Activated CD4-positive, alpha-beta T cell treated with anti-CD3 and anti-CD28 coated beads, Interleukin-2, amount 50 U/mL, for 24 hours (primary cell): ENCODE measurements at regions not wholly inside any gene's neighbourhood (a gene's known extent, or its start where the extent isn't known, plus 50 kb on each side); places are given as distances from the start of the nearest gene placed in this dataset.

Experiments
- DNase-seq, 2 donors: peaks; one replicate each; pipeline ENCODE4 v3.0.0-alpha.2; 2020; ENCODE audit warnings: low read depth in 1 of 2, low spot score in 1 of 2

DNA sequence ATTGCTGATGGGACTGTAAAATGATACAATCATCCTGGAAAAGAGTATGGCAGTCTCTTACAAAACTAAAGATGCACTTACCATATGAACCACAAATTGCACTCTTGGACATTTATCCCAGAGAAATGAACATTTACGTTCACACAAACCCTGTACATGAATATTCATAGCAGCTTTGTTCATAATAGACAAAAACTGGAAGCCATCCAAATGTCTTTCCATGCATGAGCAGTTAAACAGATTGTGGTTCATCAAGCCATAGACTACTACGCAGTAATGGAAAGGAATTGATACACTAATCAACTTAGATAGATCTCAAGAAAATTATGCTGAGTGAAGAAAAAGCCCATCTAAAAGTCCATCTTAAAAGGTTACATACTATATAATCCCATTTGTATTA is 156.1 kb upstream of the SLC39A10 start:
- DNase-seq: no peak

DNA sequence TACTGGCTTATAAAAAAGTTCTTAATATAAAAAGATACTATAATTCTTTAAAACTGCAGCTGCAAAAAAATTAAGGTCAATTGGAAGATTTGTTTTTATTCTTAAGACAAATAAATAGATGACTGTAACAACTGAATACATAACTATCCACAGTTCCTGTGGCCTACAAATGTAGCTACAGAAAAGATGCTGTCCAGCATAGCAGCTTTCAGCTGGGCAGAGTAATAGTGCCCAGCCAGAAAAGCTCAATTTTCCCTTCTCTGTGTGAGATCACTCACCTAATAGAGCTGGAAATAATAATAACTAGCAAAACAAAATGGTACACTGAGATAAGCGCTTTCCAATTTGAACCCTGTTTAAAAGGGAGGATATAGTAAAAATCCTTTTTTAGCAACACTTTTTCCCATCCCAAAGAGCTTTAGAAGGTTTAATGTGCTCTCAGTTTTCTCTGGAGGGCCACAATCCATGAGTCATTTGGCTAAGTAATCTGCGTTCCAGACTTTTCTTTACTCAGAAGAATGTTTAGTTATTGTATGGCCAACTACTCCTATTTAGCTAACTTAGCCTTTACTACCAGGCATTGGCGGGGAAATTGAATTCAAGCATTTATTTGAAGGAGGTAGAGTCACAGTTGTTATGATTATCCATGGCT is 158.1 kb upstream of the SLC39A10 start:
- no peak for DNase-seq

DNA sequence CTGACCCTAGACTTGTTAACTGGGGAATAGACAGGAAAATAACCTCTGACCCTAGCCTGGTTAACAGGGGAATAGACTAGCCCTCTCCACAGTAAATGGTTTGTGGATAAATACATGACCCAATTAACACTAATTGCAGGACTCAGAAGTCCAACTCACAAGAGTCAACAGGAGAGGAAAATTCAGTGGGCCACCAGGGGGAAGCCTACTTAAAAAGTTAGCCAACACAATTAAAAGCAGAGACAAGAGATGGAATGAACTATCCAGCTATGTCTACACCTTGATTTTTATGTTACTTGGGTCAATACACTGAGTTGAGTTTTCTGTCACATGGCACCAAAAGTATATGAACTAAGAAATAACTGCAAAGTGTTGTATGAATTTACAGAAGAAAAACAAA is 158.8 kb upstream of the SLC39A10 start:
- peak in 1 of 2 donors; percentile 47 for DNase-seq

DNA sequence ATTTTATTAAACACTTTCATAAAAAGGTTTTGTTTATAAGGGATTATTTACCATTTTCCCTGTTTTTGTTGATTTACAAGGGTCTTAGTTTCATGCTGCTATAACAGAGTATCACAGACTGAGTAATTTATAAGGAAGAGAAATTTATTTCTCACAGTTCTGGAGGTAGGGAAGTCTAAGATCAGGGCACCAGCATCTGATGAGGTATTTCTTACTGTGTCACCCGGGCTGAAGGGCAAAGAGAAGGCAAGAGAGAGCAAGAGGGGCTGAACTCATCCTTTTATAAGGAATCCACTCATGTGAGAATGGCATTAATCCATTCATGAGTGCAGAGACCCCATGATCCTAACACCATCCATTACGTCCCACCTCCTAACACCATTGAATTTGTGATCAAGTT is 160.0 kb upstream of the SLC39A10 start:
- DNase-seq: no peak

DNA sequence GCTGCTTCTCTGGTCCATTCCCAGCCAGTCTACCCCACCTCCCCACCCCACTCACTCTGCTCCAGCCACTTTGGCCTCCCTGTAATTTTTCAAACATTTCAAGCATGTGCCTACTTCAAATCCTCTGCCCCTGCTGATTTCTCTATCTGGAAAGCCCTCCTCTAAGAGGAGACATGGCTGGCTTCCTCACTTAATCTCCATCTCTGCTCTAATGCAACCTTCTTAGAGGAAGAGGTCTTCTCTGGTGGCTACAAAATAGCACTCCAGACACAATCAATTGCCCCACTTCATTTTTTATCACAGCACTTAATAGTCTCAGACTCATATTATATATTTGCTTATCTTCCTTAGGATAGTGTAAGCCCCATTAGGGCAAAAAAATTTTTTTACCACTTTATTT is 161.1 kb upstream of the SLC39A10 start:
- no peak for DNase-seq

DNA sequence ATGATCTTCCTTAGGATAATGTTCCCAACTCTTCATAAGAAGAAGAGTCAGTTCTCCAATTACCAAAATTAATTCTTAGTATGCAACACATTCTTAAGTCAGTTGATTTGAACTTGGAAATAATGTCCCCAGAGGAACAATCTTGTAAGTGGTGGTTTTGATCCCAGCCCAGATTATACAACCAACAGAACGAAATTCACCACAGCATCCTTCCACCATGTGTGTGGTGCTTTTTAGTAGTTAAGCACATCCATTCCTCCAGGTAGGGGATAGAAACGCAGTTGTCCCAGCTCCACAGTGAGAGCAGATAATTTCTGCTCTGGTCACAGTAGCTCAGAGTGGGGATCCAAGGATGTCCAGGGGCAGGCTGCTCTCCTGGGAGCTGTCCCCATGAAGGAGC is 161.7 kb upstream of the SLC39A10 start:
- DNase-seq: no peak

DNA sequence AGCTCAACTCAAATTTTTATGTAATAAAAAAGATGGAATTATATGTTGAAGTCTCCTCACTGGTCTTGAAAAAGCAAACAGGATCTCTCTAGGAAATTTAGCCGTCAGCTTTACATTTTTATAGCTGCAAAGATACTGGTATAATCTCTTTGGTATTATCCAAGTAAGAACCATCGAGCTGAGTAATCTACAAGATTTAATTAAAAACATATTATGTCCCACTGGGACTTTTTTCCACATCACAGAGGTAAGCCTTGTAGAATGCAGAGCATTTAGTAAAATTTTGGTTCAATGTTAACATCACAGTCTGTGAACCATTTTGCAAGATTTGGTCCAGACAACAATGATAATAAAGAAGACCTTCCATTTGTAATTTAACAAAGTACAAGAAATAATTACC is 162.6 kb upstream of the SLC39A10 start:
- no peak for DNase-seq

DNA sequence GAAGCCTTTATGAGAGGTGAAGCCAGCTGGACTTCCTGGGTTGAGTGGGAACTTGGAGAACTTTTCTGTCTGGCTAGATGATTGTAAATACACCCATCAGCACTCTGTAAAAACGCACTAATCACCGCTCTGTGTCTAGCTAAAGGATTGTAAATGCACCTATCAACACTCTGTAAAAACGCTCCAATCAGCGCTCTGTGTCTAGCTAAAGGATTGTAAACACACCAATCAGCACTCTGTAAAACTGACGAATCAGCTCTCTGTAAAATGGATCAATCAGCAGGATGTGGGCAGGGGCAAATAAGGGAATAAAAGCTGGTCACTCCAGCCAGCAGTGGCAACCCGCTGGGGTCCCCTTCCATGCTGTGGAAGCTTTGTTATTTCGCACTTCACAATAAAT is 163.6 kb upstream of the SLC39A10 start:
- DNase-seq: no peak

DNA sequence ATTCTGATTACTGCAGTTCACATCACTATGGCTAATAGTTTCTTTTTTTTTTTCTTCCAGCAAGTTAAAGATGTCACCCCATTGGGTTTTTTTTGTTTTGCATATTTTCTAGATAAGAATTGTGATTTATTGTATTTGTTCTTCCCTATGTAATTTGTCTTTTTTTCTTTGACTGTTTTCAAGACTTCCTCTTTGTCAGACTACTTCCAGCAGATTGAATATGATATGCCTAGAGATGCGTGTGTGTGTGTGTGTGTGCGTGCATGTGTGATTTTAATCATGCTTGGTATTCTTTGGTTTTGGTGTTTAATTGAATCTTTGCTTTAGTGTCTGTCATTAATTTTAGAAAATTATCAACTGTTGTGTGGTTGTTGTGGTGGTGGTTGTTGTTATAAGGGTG is 166.7 kb upstream of the SLC39A10 start:
- no peak for DNase-seq

DNA sequence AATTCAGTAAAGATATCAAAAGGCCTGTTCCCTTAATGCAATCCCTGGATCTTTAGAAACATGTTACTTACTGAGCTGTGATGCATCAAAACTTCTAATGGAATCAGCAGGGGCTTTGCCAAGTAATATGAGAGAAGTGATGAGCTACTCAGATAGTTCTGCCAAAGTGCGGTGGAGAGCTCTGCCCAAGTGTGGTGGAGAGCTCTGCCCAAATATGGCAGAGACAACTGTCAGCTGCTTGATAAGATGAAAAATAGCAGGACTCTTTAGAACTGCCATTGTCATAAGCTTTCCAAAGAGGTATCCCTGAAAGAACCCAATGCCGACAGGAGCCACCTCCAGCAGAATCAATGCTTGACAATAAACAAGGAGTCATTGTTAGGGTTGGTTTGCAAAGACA is 167.9 kb upstream of the SLC39A10 start:
- DNase-seq: no peak

DNA sequence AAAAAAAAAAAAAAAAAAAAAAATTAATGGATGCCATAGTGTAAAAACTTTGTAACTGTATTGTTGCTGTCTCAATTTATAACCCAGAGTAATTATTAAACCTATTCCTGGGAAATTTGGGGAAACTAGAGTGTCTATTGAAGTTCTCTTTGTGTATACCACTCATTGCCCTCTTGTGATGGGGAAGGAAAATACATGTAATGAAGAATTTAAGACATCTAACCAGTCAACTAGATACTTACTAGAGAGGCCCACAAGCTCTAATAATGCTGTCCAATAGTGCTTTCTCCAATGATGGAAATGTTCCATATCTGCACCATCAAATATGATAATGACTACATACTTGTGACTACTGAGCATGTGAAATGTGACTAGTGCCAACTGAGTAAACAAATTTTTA is 168.5 kb upstream of the SLC39A10 start:
- no peak for DNase-seq

DNA sequence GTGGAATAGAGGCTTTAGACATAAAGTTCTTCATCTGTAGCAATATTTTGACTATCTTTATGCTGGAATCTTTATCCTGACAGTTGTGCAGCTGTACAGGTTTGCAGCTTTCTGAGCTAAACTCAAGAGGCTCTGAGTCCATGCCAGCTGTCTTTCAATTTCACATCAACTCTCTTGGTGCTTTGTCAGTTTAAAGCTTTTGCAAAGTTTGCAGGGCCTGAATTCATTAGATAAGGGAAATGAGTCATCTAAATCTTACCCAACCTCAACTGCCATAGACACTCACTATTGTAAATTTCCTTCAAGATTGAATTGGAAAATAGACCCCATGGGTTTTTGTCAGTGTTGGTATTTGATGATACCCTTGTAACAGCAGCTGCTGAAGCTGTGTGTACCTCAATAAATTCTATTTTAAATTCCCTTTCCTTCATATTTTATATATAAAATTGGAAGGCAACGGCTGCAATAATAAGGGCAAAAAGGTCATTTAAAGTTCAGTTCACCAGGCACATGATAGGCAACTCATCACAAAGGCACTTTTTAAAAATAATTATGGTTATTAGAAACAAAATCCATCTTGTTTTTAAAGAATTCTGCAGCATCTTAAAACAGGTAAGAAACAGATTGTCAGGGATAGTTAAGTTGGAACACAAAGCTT is 169.9 kb upstream of the SLC39A10 start:
- peak in 1 of 2 donors; percentile 8 for DNase-seq

DNA sequence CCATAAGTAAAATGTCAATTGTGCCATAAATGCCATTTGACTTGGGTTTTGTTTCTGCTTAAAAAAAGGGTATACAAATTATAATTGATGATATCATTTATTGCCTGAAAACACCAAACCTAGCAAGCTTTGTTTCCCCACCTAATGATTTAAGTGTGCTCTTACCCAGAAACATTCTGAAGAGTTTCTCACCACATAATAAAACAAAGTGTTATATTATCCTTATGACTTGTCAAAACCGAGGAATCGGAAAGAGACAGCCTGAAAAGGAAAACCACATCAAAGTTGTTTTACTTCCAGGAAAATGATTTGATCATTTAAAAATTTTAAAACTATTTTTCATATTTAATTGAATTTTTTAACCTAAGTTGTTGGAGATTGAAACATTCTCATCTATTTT is 170.5 kb upstream of the SLC39A10 start:
- no peak for DNase-seq

DNA sequence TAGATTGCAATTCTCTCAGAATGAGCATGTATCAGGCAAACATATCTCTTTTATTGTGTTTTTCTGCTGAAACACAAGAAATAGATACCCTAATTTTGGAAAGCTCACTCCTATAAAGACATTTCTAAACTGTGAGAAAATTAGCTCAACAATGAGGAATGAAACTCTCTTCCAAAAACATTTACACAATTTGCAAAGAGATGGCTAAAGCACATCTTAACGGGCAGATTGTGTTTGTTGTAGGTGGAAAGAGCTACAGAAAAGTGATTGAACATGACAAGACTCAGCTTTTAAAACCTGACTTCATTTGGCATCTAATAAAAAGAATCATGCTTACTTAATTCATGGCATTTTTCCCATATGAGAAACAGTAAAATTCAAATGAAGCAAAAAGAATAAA is 175.0 kb upstream of the SLC39A10 start:
- DNase-seq: no peak

DNA sequence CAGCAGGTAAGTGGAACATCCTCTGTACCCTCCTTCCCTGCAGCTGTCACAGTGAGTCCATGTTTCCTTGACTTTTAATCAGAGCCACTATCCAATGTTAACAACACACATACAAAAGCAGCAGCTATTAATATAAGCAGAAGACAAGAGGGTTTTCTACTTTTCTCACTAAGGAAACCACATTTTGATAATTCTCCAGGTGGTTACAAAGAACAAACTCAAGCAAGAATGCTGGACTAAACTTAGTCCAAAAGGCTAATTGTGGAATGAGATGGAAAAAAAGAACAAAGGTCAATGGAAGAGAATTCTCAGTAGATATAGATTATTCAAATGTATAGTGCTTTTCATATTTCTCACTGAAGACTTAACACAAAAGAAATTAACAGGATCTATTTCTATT is 176.9 kb upstream of the SLC39A10 start:
- no peak for DNase-seq

DNA sequence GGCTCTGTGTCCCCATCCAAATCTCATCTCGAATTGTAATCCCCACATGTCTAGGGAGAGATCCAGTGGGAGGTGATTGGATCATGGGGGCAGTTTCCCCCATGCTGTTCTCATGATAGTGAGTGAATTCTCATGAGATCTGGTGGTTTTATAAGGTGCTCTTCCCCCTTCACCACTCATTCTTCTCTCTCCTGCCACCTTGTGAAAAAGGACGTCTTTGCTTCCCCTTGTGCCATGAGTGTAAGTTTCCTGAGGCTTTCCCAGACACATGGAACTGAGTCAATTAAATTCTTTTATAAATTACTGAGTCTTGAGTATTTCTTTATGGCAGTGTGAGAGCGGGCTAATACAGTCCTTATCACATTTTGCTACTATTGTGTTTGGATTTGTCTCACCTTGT is 177.6 kb upstream of the SLC39A10 start:
- no peak for DNase-seq

DNA sequence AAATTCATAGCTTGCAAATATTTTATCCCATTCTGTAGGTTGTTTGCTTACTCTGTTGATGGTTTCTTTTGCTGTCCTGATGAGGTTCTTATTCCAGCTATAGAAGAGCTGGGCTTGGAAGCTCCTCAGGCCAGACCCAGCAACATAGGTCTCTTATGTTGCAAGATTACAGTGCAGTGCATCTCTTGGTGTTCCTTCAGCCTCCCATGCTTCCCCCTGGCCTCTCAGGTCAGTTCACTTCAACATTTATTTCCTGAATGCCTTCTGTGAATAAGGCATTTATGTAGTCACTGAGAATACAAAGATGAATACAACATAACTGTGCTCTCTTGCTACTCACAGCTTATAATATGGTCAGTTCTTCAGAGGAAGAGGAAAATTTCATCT is 179.0 kb upstream of the SLC39A10 start:
- DNase-seq: no peak

DNA sequence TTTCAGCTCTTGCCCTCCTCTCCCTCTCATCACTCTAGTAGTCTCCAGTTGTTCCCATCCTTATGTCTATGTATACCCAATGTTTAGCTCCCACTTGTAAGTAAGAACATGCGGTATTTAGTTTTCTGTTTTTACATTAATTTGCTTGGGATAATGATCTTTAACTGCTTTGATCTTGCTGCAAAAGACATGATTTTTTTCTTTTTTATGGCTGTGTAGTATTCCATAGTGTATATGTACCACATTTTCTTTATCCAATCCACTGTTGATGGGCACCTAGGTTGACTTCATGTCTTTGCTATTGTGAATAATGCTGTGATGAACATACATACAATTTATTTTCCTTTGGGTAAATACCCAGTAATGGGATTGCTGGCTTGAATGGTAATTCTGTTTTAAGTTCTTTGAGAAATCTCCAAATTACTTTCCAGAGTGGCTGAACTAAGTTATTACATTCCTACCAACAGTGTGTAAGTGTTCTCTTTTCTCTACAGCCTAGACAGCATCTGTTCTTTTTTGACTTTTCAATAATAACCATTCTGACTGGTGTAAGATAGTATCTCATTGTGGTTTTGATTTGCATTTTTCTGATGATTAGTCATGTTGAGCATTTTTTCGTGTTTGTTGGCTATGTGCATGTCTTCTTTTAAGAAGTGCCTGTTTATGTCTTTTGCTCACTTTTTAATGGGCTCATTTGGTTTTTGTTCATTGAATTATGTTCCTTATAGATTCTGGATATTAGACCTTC is 179.6 kb upstream of the SLC39A10 start:
- DNase-seq: no peak

DNA sequence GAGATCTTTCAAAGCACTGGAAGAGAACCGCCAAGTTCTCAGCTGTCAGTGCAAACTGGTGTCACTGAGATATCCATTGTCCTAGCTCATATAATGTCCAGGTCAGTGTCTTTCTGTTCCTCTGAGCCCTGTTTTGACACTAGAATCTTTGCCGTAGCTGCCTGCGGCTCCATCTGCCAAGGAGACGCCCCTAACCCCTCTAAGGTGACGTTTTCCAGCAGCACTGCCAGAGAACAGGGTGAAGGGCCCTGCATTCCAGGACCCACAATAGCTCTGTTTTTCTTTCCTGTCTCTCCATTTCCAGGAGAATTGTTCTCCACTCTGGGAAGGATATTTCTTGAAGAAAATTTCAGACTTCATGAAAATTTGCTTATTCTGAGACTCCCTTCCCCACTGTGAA is 181.7 kb upstream of the SLC39A10 start:
- DNase-seq: no peak

DNA sequence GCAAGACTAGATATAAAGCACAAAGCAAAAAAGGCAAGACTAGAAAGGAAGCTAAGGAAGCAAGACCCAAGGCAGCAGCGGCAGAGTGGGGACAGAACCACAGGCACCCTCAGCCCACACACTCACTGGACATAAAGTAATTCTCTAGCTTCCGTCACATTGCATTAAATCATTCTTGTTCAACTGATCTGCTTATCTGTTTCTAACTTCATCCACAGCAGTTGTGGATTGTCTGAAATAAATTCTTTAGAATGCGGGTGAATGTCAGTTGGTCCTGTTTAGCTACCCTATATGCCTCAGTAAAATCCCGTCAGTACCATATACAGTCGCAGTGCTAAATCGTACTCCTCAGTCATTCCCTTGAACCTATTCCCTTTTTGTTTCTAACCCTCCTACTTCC is 183.2 kb upstream of the SLC39A10 start:
- DNase-seq: no peak

DNA sequence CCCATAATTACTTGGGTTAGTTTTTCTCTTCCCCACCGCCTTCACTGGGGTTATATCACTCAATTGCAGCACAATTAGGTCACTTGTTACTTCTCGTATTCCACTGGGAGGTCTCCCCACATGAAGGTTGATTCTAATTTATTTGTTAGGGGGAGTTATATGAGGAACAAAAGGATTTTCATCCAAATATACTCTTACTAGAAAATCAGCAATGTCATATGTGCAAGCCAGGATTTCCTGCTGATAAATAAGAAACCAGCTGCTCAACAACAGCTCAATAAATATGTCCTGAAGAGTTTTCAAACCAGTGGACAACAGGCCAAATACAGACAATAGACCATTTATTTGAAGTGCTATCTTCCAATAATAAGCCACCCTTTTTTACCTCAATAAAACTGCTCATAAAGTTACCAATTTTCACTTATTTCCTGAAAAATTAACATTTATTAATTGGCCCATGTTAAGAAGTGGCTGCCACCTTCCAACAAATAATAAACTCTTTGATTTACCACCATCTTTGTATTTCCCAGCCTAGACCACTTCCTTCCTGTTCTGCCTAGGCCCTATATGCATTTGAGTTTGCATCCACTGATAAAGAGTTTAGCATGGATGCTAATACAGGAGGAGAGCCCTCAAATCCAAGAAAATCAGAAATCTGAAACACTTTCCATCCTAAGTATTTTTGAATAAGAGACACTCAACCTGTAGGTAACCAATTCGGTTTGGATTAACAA is 184.4 kb upstream of the SLC39A10 start:
- DNase-seq: no peak

DNA sequence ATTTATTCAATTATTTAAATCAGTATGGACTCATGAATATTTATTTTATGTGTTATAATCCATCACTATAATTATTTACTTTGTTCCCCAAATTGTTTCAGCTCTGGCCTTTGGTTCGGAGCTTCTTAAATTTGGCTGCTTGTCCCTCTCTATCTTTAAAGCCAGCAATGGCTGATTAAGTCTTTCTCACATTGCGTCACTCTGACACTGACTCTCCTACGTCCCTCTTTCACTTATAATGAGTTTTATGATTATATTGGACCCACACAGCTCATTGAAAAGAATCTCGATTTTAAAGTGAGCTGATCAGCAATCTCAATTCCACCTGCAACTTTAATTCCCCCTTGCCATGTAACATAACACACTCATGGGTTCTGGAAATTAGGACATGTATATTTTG is 185.2 kb upstream of the SLC39A10 start:
- DNase-seq: no peak
